Myocyte (in vitro differentiated cells): ENCODE measurements at regions not wholly inside any gene's neighbourhood (a gene's known extent, or its start where the extent isn't known, plus 50 kb on each side); places are given as distances from the start of the nearest gene placed in this dataset.

ENCODE experiments used
- DNase-seq: peaks from one replicate; pipeline ENCODE4 v3.0.0-alpha.2; 2012; ENCODE audit warnings: low read depth

DNA sequence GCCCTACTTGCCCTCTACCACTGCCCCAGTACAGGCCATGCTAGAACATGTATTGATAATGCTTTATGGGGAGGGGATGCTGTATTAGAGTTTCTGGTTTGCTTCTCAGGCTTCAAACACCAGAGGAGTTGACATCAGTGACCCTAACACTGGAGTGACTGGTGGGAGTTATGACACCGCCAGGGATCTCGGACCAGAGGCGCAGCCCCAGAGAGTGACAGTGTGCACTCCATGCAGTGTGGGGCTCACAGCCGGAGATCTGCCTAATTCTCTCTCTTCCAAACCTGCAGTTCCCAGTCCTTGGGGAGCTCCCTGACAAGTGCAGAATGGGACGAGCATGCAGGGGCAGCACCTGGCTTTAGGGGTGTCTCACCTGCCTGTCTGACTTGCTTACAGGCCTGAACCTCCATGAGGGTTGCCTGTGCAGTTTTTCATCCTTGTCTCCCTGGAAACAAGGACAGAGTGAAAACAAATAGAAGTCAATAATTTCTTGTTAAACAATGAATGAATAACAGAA, 244.9 kb upstream of the MYT1L start:
- DNase-seq: no peak

DNA sequence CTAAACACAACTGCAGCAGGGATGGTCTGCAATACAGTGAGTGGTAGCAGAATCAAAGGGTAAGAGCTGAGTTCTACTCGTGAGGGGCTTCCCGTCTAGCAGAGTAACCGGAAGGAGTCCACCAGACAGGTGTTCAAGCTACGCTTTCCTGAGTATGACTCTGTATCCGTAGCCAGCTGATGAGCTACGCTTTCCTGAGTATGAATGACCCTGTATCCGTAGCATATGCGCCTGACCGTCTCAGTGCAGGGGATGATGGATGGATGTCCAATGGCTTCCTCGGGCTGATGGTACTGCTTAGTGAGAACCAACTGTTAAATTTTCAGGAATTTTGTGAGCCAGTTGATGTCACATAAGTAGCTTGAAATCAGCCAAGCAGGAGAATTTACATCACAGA, 244.1 kb upstream of the MYT1L start:
- DNase-seq: no peak

DNA sequence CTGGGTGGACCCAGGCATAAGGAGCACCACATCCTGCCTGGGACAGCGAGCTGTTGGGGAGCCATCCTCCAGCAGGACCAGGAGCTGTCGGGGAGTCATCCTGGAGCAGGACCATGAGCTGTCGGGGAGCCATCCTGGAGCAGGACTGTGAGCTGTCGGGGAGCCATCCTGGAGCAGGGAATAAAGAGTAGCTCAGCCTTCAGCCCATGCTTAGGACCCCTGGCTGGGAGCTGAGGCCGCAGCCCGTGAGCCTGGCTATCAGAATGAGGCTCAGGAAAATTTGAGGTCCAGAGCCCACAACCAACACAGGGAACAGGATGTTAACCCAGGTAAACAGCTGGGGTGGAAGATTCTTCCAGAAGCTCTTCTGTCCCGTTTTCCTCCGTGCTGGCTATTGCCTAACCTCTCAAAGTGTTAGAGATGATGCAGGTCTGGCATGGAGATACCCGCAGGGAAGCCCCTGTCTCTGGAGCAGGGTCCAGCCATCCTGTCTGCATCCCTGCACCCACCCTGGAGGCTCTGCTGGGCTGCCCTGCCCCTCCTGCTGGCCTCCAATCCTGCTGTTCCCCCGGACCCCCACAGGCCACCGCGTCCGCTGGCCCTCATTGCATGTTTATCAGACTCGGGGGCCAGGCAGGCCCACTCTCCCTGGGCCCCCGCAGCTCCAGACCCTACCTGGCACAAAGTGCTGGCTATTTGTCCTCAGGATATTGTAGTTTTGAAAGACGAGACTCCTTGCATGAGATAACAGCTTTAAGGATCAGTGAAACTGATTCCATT, 243.5 kb upstream of the MYT1L start:
- DNase-seq: no peak

DNA sequence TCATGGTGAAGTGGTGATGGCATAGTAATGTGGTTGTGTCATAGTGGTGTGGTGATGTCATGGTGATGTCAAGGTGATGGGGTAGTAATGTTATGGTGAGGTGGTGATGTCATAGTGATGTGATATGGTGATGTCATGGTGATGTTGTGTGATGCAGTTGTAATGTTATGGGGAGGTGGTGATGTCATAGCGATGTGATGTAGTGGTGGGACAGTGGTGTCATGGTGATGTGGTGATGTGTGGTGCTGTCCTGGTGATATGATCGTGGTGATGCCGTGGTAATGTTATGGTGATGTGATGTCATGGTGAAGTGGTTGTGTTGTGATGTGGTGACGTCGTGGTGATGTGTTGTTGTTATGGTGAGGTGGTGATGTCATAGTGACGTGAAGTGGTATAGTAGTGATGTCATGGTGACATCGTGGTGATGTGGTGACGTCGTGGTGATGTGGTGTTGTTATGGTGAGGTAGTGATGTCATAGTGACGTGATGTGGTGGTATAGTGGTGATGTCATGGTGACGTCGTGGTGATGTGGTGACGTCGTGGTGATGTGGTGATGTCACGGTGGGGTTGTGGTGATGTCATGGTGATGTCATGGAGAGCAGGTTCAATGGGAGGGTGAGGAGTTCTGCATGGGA, 242.7 kb upstream of the MYT1L start:
- DNase-seq: no peak

DNA sequence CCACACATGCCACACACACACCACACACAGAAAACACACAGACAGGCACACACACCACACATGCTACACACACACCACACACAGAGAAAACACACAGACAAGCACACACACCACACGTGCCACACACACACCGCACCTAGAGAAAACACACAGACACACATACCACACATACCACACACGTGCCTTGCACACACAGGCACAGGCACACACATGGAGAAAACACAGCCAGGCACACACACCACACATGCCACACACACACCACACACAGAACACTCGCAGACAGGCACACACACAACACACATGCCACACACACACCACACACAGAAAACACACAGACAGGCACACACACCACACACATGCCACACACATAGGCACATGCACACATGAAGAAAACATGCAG, 242.1 kb upstream of the MYT1L start:
- DNase-seq: no peak

DNA sequence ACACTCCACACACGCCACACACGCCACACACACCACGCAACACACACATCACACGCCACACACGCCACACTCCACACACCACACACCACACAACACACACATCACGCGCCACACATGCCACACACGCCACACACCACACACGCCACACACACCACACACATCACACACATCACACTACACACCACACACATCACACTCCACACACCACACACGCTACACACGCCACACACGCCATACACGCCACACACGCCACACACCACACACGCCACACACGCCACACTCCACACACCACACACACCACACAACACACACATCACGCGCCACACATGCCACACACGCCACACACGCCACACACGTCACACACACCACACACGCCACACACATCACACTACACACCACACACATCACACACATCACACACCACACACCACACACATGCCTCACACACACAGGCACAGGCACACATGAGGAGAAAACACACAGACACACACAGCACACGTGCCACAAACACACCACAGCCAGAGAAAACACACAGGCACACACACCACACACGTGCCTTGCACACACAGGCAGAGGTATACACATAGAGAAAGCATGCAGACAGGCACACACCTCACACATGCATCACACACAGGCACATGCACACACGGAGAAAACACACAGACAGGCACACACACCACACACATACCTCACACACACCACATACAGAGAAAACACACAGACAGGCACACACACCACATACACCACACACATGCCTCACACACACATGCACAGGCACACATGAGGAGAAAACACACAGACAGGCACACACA, 241.5 kb upstream of the MYT1L start:
- no peak for DNase-seq

DNA sequence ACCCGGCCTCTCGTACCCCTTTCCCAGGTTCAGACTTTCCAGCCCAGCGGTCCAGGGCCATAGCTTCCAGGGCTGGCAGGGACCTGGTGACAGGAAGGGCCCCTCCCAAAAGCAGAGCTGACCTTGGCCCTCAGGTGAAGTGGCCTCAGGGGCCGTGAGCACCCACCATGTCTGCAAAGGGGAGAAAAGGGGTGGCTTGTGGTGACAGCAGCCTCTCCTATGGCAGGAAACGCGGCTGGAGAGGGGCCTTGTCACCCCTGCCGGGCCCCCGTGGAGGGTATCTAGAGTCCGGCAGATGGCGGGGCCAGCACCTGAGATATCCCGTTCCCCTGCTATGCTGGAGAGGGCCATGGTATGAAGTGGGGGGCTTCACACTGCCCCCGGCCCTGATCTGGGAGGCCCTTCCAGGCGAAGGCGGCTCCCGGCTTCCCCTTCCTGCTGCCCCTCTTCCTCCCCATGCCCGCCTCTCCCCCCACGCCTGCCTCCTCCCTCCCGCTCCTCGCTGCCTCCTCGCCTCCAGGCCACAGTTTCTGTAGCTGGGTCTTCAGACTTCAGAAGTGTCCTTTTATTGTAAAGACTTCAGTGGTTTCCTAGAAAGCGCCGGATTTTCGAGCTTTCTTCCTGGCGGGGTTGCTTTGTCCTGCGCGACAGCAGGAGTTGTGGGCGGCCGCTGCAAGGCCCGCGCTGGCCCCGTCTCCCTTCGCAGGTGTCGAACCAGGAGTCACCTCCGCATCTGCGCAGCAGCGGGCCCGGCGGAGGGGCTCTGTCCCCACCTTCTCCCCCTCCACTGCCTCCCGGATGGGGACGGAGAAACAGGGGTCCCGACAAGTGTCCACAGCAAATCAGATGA, 240.5 kb upstream of the MYT1L start:
- DNase-seq: no peak

DNA sequence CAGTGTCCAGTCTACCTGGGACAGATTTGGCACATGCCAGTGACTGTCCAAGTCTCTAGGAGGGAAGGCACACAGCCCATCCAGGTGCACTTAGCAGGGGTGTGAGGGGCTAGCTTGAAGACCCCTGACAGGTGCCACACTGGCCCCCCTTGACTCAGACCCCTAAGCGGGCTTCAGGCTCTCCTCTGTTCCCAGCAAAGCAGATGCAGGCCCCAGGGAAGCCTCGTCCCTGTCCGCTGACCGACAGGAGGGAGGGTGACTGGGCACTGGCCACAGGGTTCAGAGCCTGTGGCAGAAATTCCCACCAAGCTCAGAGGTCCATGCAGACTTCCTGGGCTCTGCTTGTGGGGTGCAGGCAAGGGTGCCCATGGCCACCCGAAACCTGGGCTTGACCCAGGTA, 239.8 kb upstream of the MYT1L start:
- no peak for DNase-seq

DNA sequence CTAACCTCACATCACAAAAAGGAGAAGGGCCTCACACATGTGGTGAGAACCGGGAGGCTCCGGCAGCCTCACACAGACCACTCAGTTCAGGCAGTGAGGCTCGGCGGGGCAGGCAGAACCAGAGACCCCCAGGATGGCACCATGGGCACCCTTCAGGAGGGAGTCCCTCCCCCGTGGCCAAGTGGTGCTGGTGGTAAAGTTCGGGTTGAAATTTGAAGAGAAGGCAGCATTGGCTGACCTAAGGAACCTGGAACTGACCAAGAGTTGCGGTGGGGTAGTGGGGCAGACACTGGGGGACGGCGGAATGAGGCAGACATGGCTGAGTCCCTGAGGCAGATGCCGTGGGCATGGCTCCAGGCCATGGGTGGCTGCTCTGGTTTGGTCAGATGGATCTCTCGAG, 239.3 kb upstream of the MYT1L start:
- no peak for DNase-seq

DNA sequence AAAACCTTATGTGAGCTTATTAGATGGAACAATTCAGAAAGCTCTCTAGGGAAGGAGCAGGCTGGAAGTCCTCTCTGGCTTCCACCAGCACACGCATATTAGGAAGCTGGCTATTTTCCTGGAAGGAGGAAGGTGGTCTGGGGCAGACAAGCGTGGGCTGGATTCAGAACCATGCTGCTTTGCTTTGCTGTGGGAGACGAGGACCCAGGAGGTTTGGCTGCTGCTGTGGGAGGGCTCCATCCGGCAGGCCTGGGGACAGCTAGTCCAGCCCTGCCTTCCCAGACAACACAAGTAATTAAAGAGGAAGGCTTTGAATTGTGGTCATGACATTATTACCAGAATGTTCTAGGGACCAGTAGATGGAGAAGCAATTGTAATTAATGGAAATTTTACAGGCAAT, 238.8 kb upstream of the MYT1L start:
- no peak for DNase-seq

DNA sequence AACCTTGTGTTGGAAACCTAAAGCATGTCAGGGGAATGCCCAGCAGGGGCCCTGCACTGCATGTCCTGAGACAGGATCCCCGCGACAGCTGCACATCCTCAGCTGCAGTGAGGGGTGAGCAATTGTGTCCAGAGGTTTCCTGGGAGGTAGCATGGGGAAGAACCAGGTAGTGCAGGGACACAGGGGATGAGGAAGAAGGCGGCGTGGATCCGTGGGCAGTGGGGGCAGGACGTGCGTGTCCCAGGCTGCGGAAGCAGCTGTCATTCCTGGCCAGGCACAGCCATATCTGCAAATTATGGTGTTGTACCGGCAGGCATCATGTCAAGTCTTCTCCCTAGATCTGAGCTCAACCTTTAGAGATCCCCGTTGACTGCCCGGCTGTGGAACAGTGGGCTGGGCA, 238.2 kb upstream of the MYT1L start:
- no peak for DNase-seq

DNA sequence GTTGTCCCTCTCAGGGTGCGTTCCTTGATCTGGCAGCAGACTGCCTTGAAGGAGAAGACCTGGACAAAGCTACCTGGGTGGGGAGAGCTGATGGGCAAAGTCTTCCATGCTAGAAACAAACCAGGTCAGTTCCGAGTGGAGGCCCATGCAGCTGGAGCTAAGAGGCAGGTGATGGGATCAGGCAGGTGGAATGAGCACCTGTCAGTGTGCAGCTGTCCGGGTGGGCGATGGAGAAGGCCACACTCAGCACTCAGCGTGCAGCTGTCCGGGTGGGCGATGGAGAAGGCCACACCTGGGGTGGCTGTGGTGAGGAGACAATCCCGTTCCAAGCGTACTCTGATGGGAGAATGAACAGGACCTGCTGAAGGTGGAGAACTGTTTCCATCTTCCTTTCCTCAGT, 237.3 kb upstream of the MYT1L start:
- no peak for DNase-seq

DNA sequence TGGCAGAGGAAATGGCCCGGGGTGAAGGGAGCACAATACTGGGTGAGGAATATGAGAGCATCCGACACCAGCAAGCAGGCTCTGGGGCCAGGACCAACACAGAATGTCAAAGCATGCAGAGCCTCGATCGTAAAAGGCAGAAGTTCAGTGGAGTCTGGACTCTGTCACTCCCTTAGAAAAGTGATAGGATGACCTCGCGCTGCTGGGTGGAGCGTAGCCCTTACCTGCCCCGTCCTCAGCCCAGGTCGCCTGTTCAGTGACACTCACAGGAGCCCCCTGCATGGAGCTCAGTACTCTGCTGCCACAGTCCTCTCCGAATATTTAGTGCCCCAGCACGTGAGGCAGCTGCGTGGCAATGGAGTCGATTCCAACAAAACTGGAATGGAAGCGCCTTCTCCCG, 236.7 kb upstream of the MYT1L start:
- no peak for DNase-seq

DNA sequence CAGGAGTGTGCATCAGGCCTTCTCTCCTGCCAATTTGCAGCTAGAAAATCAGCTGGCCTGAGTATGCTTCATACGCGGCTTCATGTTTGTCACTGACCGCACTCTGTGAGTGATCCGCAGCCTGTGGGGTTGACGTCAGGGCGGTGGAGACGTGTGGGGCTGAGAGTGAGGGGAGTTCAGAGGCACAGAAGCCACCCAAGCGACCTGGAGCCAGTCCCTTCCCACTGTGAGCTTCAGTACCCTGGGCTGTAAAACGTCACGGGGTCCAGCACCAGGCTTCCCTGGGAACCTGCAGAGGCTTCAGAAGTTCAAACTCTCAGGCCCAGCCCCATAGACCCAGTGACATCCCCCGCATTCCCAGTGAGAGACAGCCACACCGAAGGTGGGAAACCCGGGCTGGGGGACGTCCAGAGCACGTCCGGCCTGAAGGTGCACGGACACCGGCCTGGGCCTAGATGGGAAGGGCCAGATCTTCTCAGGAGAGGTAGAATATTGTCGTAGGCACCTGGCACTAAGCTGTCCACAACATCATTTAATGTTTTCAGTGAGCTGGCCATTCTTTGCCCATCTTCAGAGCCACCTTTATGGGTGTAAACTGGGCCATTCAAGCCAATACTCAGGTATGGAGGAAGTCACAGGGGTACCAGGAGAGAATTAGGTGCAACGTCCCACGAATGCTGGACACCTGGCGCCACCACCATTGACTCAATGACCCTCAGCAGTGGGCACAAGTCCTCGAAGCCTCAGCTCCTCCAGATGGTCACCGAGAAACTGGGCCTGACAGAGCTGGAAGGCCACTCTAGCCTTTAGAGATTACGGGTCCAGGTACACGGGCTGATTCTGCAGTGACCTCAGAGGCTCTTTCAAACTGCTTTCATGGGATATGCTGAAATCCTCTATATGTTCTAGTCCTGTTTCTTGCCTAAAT, 235.6 kb upstream of the MYT1L start:
- no peak for DNase-seq

DNA sequence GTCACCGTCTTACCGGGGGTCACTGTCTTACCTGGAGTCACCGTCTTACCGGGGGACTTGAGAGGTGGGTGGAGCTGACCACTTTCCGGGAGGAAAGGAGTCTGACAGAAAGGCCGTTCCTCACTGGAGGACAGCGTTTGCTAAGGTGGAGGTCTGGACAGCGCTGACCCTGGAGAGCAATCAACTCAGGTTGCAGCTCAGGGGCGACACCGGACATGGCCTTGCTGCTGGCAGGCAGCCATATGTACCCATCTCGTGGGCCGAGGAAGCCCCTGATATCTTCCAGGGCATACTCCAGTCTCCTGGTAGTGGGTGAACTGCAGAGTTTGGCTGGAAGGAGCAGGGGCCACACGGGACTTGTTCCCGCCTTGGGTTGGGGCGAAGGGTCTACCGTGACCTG, 234.6 kb upstream of the MYT1L start:
- DNase-seq: no peak

DNA sequence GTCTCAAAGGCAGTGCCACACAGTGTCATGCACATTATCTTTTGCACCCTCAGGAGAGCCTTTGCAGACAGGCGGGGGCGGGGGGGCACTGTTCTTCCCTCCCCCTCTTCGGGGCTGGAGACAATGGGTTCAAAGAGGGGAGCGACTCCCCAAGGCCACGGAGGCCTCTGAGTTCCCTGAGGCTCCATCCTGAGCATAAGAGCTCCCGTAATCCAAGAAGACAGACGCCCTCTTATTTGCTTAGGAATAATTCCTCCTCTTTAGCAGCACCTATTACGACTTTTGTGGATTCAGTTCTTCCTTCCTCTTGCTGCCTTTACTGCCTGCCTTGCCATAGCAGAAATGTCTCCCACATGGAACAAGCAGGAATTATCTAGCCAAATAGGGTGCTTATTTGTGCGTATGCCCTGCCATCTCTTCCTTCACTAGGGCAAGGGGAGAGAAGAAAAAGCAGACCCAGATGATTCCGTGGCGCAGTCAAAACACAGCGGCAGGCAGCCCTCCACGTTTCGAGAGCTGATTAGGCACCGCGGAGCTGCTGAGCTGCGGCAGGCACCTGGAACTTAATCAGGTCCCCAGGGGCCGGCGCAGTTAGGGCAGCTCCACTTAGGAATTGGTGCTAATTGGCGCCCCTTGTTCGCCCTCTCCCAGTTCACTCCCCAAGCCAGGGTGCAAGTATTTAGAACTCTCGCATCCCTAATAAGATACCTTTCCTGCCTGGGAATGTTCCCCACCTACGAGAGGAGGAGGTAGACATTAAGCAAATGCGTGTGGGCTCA, 233.4 kb upstream of the MYT1L start:
- no peak for DNase-seq

DNA sequence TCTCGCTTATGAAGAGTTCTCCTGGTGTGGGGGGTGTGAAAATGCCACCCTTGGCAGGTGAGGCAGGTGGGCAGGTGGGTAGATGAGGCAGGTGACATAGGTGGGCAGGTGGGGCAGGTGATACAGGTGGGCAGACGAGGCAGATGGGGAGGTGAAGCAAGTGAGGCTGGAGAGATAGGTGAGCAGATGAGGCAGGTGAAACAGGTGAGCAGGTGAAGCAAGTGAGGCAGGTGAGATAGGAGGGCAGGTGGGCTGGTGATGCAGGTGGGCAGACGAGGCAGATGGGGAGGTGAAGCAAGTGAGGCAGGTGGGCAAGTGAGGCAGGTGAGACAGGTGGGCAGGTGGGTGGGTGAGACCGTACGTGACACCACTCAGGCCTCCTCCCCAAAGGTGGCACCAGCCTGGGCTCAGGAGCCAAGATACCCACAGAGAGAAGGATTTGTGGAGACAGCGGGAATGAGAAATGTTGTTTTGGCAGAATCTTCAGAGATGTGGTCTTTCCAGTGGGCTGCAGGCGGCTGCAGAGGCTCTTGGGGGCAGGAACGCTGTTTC, 232.3 kb upstream of the MYT1L start:
- DNase-seq: no peak

DNA sequence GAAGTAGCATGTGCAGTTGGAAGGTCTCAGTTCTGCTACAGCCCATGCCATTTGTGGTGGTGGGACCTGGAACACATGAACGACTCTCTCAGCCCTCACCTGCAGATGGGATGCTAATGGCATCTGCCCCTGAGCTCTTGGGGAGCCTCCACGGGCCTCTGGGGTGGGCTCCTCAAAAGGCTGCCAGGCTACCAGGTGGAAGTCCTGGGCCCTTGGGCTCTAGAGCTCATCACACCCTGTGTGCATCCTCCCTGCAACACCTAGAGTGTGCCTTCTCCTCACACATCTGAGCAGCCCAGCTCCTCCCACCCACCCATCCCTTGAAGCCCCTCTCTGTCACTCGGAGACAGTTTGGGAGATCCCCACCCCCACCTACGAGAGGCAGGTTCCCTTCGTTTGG, 231.8 kb upstream of the MYT1L start:
- no peak for DNase-seq
